Natural killer cell (primary cell): ENCODE measurements at regions not wholly inside any gene's neighbourhood (a gene's known extent, or its start where the extent isn't known, plus 50 kb on each side); places are given as distances from the start of the nearest gene placed in this dataset.

Experiments used
- ATAC-seq, 3 donors: fragments of 150-1000 bp in 2 of 3; fragments of 200-7000 bp in 1 of 3; cut with Tn5 transposase; 1 replicate in 1 of 3; 2 replicates in 2 of 3; pipeline ENCODE4 v1.10.0; 2021; ENCODE audit warnings: mild to moderate bottlenecking in 2 of 3, moderate library complexity in 2 of 3
- DNase-seq, 2 donors: peaks; one replicate each; pipeline versions ENCODE4 v3.0.0 to v3.0.0-alpha.2; 2013 to 2021; ENCODE audit warnings: mixed read lengths in 1 of 2
- H3K27ac ChIP-seq: one replicate; pipeline ENCODE4 v1.5.1; 2013; ENCODE audit warnings: mild to moderate bottlenecking, low read length
- H3K27me3 ChIP-seq: one replicate; pipeline ENCODE4 v1.6.1; 2013; ENCODE audit warnings: low read length; ENCODE audit not compliant: control insufficient read depth, insufficient read depth
- H3K36me3 ChIP-seq: one replicate; pipeline ENCODE4 v1.6.1; 2013; ENCODE audit warnings: low read length; ENCODE audit not compliant: control insufficient read depth, insufficient read depth
- H3K4me1 ChIP-seq: one replicate; pipeline ENCODE4 v1.6.1; 2013; ENCODE audit warnings: low read length; ENCODE audit not compliant: control insufficient read depth, insufficient read depth
- H3K4me3 ChIP-seq: one replicate; pipeline ENCODE4 v1.5.1; 2013; ENCODE audit warnings: low read length
- H3K9me3 ChIP-seq: one replicate; pipeline ENCODE4 v1.6.1; 2013; ENCODE audit warnings: low read length; ENCODE audit not compliant: control insufficient read depth, insufficient read depth
- H3K27ac Mint-ChIP-seq, 2 donors: one replicate each; pipeline ENCODE4 v1.8.0; 2022; ENCODE audit warnings: mild to moderate bottlenecking in 2 of 2, mixed read lengths in 2 of 2, moderate library complexity in 1 of 2
- H3K27me3 Mint-ChIP-seq, 2 donors: one replicate each; pipeline ENCODE4 v1.8.0; 2022; ENCODE audit warnings: low read depth in 2 of 2, mixed read lengths in 2 of 2
- H3K36me3 Mint-ChIP-seq: one replicate; pipeline ENCODE4 v1.8.0; 2022; ENCODE audit warnings: mixed read lengths
- H3K4me1 Mint-ChIP-seq, 2 donors: one replicate each; pipeline ENCODE4 v1.8.0; 2022; ENCODE audit warnings: mixed read lengths in 2 of 2
- H3K4me3 Mint-ChIP-seq: one replicate; pipeline ENCODE4 v1.8.0; 2022; ENCODE audit warnings: mild to moderate bottlenecking, moderate library complexity, mixed read lengths
- H3K9me3 Mint-ChIP-seq, 2 donors: one replicate each; pipeline ENCODE4 v1.8.0; 2022; ENCODE audit warnings: mixed read lengths in 2 of 2
- WGBS: methylation state at CpG from one replicate; pipeline ENCODE4 v1.1.7; 2013; ENCODE audit warnings: missing lambda C conversion rate; ENCODE audit not compliant: insufficient coverage; 5-methylcytosine and 5-hydroxymethylcytosine counted together
- intact Hi-C: fragments of 100-400 bp; cut with micrococcal nuclease; formaldehyde crosslinking; loops from one replicate; pipeline ENCODE4 v1.14.2; 2022
- TF ChIP-seq, protein P1 (sequence below): fragments of 200-600 bp; IDR thresholded peaks from one replicate; pipeline ENCODE4 v1.8.0; 2022; ENCODE audit warnings: antibody characterized with exemption

DNA sequence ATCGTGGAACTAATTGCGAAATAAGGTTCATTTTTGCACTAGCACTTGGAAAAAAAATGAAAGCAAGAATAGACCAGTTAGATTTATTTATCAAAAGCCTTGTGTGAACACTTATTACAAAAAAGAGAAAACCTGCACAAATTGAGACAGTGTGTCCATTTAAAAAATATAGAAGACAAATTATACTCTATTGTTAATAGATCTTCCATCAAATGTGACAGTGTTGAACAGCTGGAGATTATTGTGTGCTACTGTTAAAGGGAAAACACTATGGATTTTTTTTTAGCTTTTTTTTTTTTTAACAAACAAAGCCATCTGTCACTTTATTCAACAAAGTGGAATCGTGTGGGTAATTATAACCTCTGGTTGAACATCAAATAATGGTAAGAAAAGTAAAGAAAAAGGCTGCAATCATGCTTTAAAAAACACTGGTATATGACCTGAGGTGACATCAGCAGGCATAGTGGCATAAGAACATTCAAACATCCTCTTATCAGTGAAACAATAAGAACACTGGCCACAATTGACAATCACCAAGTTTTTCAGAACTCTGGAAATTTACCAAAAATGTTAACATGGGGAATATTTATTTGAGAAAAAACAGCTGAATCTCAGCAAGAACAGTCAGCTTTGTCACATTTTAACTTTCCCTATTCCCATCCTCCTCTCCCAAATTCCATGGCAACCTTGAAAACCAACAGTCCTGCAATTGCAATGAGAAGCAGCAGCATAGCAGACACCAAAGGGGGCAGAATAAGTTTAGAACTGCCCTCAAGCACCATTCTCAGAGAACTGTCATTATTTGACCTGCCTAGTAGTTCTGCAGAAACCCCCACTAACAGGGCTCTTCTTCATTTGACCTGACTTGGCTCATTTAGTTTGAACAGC, 442.3 kb upstream of the MON1B start:
- H3K4me3 ChIP-seq = no peak overlapping the region
- no peak for DNase-seq
- H3K36me3 ChIP-seq = no peaks in the 10 kb centered on the region
- H3K27ac ChIP-seq = no peak overlapping the region
- H3K9me3 ChIP-seq = no peaks in the 10 kb centered on the region
- H3K36me3 Mint-ChIP-seq = no peaks in the 10 kb centered on the region
- no peaks in the 10 kb centered on the region for H3K27me3 Mint-ChIP-seq
- TF ChIP-seq, protein P1, sequence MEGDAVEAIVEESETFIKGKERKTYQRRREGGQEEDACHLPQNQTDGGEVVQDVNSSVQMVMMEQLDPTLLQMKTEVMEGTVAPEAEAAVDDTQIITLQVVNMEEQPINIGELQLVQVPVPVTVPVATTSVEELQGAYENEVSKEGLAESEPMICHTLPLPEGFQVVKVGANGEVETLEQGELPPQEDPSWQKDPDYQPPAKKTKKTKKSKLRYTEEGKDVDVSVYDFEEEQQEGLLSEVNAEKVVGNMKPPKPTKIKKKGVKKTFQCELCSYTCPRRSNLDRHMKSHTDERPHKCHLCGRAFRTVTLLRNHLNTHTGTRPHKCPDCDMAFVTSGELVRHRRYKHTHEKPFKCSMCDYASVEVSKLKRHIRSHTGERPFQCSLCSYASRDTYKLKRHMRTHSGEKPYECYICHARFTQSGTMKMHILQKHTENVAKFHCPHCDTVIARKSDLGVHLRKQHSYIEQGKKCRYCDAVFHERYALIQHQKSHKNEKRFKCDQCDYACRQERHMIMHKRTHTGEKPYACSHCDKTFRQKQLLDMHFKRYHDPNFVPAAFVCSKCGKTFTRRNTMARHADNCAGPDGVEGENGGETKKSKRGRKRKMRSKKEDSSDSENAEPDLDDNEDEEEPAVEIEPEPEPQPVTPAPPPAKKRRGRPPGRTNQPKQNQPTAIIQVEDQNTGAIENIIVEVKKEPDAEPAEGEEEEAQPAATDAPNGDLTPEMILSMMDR = no peak
- ATAC-seq = no peak
- no peak overlapping the region for H3K27ac Mint-ChIP-seq
- no peaks in the 10 kb centered on the region for H3K4me1 ChIP-seq
- intact Hi-C loops = no loop called here
- H3K9me3 Mint-ChIP-seq = peaks cover 4 to 12% of the 10 kb centered on the region in 2 donors
- no peaks in the 10 kb centered on the region for H3K27me3 ChIP-seq
- no peaks in the 10 kb centered on the region for H3K4me1 Mint-ChIP-seq
- H3K4me3 Mint-ChIP-seq = no peak overlapping the region
- 86% methylated on average over 2 of the region's 3 CpGs for WGBS

DNA sequence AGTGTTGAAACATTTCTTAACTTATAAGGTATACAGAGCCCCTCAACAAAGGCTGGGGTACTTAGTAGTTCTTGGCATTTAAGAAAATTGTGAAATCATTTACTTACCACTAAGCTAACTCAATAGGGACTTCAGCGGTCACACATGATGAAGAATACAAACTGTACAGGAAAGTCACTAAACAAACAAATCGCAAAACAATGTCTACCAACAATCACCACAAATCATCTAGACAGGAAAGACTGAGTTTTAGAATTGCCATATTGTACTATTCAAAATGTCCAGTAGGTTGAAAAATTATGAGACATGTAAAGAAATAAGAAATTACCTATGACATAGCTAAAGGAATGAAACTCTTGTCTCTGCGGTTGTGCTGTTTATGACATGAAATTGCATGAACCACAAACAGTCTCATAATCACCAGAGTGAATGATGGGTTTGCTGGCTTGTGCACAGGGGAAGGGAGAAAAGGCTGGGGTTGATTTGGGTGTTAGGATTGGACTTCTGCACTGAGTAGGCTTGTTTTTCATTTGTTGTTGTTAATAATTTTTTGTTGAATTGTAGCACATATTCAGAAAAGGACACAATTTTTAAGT, 441.1 kb upstream of the MON1B start:
- Mint-ChIP-seq H3K27me3 (no peaks in the 10 kb centered on the region), H3K4me3 (no peak overlapping the region), H3K9me3 (peaks cover 4 to 12% of the 10 kb centered on the region in 2 donors), H3K4me1 (no peaks in the 10 kb centered on the region), H3K36me3 (no peaks in the 10 kb centered on the region), H3K27ac (no peak overlapping the region)
- H3K9me3 ChIP-seq = no peaks in the 10 kb centered on the region
- intact Hi-C loops = no loop called here
- TF ChIP-seq, protein P1 = no peak
- H3K4me3 ChIP-seq = no peak overlapping the region
- no peak overlapping the region for H3K27ac ChIP-seq
- 85% methylated on average over 2 of the region's 3 CpGs for whole genome bisulfite sequencing
- no peaks in the 10 kb centered on the region for H3K27me3 ChIP-seq
- ATAC-seq (no peak), DNase-seq (no peak)
- H3K4me1 ChIP-seq = no peaks in the 10 kb centered on the region
- no peaks in the 10 kb centered on the region for H3K36me3 ChIP-seq

DNA sequence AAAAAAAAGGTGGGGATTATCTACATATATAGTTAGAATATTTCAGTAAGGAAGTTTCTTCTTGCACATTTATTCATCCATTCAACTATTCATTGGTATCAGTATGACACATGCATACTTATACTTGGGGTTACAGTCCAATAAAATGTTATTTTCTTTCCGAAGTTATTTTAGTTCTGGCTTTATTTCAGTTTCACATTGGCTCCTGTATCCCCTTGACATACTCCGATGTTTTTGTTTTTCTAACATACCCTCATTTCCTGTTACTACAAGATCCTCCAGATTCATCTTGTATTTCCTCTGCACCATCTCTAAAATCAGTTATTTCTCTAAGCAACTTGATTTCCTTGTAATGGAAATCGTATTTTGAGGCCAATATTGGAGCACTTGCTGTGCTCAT, 435.5 kb upstream of the MON1B start:
- no peak for ATAC-seq

More for the DNA sequence above, 435.5 kb upstream of the MON1B start:
- Mint-ChIP-seq H3K4me1 (no peaks in the 10 kb centered on the region), H3K9me3 (peaks cover 7 to 11% of the 10 kb centered on the region in 2 donors), H3K27me3 (no peaks in the 10 kb centered on the region), H3K27ac (no peak overlapping the region), H3K36me3 (no peaks in the 10 kb centered on the region), H3K4me3 (no peak overlapping the region)
- H3K4me1 ChIP-seq = no peaks in the 10 kb centered on the region
- WGBS = 84% methylated on average over 3 of the region's 3 CpGs
- no peak overlapping the region for H3K4me3 ChIP-seq
- H3K36me3 ChIP-seq = no peaks in the 10 kb centered on the region
- no peak for DNase-seq
- no peaks in the 10 kb centered on the region for H3K27me3 ChIP-seq
- H3K9me3 ChIP-seq = no peaks in the 10 kb centered on the region
- H3K27ac ChIP-seq = no peak overlapping the region
- TF ChIP-seq, protein P1 = no peak
- intact Hi-C loops = no loop called here
